Breast epithelium (tissue), 3 donors: ENCODE measurements at regions not wholly inside any gene's neighbourhood (a gene's known extent, or its start where the extent isn't known, plus 50 kb on each side); places are given as distances from the start of the nearest gene placed in this dataset.

Experiments used
- POLR2A ChIP-seq: fragments of 450-650 bp; IDR thresholded peaks from one replicate; pipeline ENCODE4 v1.6.1; 2016; ENCODE audit warnings: antibody characterized with exemption, mild to moderate bottlenecking, moderate library complexity
- TF ChIP-seq, protein P1 (sequence below), 3 donors: fragments of 450-650 bp; IDR thresholded peaks; one replicate each; pipeline ENCODE4 v1.5.1; 2016 to 2017; ENCODE audit warnings: antibody characterized with exemption in 3 of 3, mild to moderate bottlenecking in 3 of 3, moderate library complexity in 3 of 3

DNA sequence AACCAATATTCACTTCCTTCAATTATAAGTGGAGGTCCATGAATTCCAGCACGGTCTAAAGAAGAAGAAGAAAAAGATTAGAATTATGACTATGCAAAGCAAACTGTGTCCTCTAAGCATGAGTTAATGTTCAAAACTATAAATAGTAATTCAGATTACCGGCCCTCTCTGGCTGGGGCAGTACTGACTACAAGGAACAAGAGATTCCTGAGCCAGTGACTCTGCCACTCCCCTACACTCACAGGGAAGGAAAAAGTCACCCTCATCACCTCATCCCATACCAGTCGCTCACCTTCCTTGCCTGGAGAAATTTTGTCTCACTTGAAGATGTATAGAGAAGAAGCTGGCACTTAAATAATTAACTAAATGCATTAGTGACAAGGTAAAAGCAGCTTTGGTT is 56.5 kb upstream of the CD302 start:
- TF ChIP-seq POLR2A: no peak
- TF ChIP-seq, protein P1, sequence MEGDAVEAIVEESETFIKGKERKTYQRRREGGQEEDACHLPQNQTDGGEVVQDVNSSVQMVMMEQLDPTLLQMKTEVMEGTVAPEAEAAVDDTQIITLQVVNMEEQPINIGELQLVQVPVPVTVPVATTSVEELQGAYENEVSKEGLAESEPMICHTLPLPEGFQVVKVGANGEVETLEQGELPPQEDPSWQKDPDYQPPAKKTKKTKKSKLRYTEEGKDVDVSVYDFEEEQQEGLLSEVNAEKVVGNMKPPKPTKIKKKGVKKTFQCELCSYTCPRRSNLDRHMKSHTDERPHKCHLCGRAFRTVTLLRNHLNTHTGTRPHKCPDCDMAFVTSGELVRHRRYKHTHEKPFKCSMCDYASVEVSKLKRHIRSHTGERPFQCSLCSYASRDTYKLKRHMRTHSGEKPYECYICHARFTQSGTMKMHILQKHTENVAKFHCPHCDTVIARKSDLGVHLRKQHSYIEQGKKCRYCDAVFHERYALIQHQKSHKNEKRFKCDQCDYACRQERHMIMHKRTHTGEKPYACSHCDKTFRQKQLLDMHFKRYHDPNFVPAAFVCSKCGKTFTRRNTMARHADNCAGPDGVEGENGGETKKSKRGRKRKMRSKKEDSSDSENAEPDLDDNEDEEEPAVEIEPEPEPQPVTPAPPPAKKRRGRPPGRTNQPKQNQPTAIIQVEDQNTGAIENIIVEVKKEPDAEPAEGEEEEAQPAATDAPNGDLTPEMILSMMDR (IDR thresholded peaks at IDR 0.05): no peak
